Tibial nerve (tissue), 4 donors: ENCODE measurements at regions not wholly inside any gene's neighbourhood (a gene's known extent, or its start where the extent isn't known, plus 50 kb on each side); places are given as distances from the start of the nearest gene placed in this dataset.

Experiments used
- DNase-seq, 2 donors: peaks; one replicate each; pipeline ENCODE4 v3.0.0-alpha.2; 2019; ENCODE audit warnings: low spot score in 2 of 2
- H3K27ac ChIP-seq, 4 donors: fragments of 200-600 bp; sonication (generic) in 3 of 4; one replicate each; pipeline ENCODE4 v1.5.1; 2017 to 2019; ENCODE audit warnings: mild to moderate bottlenecking in 1 of 4
- H3K27me3 ChIP-seq, 2 donors: fragments of 200-600 bp; sonication (generic) in 1 of 2; one replicate each; pipeline versions ENCODE4 v1.5.1 to v1.6.0; 2017 to 2019
- H3K36me3 ChIP-seq, 3 donors: fragments of 200-600 bp; sonication (generic); one replicate each; pipeline ENCODE4 v1.5.1; 2018 to 2019
- H3K4me1 ChIP-seq, 4 donors: fragments of 200-600 bp; sonication (generic) in 3 of 4; one replicate each; pipeline ENCODE4 v1.5.1; 2017 to 2019
- H3K4me3 ChIP-seq, 4 donors: fragments of 200-600 bp; sonication (generic) in 3 of 4; one replicate each; pipeline ENCODE4 v1.5.1; 2017 to 2019; ENCODE audit warnings: mild to moderate bottlenecking in 1 of 4, moderate library complexity in 1 of 4
- H3K9me3 ChIP-seq, 4 donors: fragments of 200-600 bp; sonication (generic) in 3 of 4; one replicate each; pipeline ENCODE4 v1.5.1; 2017 to 2019
- CTCF ChIP-seq, 5 experiments: fragments of 200-600 bp in 3 of 5; fragments of 450-650 bp in 2 of 5; sonication (generic) in 3 of 5; IDR thresholded peaks; one replicate each; pipeline ENCODE4 v1.5.1; 2016 to 2019; ENCODE audit warnings: antibody characterized with exemption in 5 of 5, mild to moderate bottlenecking in 3 of 5, moderate library complexity in 2 of 5
- EP300 ChIP-seq, 2 donors: sonication (generic); formaldehyde crosslinking; IDR thresholded peaks; one replicate each; pipeline ENCODE4 v1.6.1; 2017; ENCODE audit warnings: antibody characterized with exemption in 2 of 2, mild to moderate bottlenecking in 1 of 2
- POLR2A ChIP-seq, 2 donors: fragments of 450-650 bp; IDR thresholded peaks; one replicate each; pipeline ENCODE4 v1.6.1; 2017; ENCODE audit warnings: antibody characterized with exemption in 2 of 2, mild to moderate bottlenecking in 2 of 2, moderate library complexity in 2 of 2
- WGBS, 2 donors: methylation state at CpG; one replicate each; pipeline ENCODE4 v1.1.5; 2018; 5-methylcytosine and 5-hydroxymethylcytosine counted together

- Histone ChIP-seq H3K4me1 (no peaks in the 10 kb centered on the region), H3K36me3 (no peaks in the 10 kb centered on the region), H3K27me3 (no peaks in the 10 kb centered on the region), H3K4me3 (no peak overlapping the region), H3K9me3 (peaks cover 0 to 22% (median 0%) of the 10 kb centered on the region in 4 donors), H3K27ac (no peak overlapping the region)
- no peak for DNase-seq
- TF ChIP-seq CTCF (IDR thresholded peaks at IDR 0.05) (no peak), POLR2A (IDR thresholded peaks at IDR 0.05) (no peak), EP300 (IDR thresholded peaks at IDR 0.05) (no peak)
- 81 to 87% methylated on average over 2 of the region's 2 CpGs for WGBS, 2 donors
Measured at GRCh38 chr13:90902255-90902654, 445.2 kb upstream of the MIR17HG start.

- Histone ChIP-seq H3K4me3 (no peak overlapping the region), H3K4me1 (no peaks in the 10 kb centered on the region), H3K36me3 (no peaks in the 10 kb centered on the region), H3K27me3 (no peaks in the 10 kb centered on the region), H3K9me3 (peaks cover 0 to 27% (median 0%) of the 10 kb centered on the region in 4 donors), H3K27ac (no peak overlapping the region)
- DNase-seq: no peak
- WGBS, 2 donors: 86 to 97% methylated on average over 1 of the region's 1 CpG
- no peak for TF ChIP-seq CTCF (IDR thresholded peaks at IDR 0.05)
- TF ChIP-seq EP300 (IDR thresholded peaks at IDR 0.05): no peak
- no peak for TF ChIP-seq POLR2A (IDR thresholded peaks at IDR 0.05)
Measured at GRCh38 chr13:90906554-90906953, 440.9 kb upstream of the MIR17HG start.

GRCh38 chr13:90908792-90909191 is 438.7 kb upstream of the MIR17HG start:
- 92 to 94% methylated on average over 2 of the region's 2 CpGs for WGBS, 2 donors
- DNase-seq: no peak
- no peak overlapping the region for H3K27ac ChIP-seq
- no peaks in the 10 kb centered on the region for H3K4me1 ChIP-seq
- TF ChIP-seq EP300 (IDR thresholded peaks at IDR 0.05) (no peak), CTCF (IDR thresholded peaks at IDR 0.05) (no peak), POLR2A (IDR thresholded peaks at IDR 0.05) (no peak)
- no peaks in the 10 kb centered on the region for H3K27me3 ChIP-seq
- H3K4me3 ChIP-seq: no peak overlapping the region
- H3K9me3 ChIP-seq: peaks cover 0 to 21% (median 0%) of the 10 kb centered on the region in 4 donors
- no peaks in the 10 kb centered on the region for H3K36me3 ChIP-seq

- WGBS, 2 donors: 51 to 56% methylated on average over 3 of the region's 3 CpGs
Measured at GRCh38 chr13:90910018-90910639, 437.4 kb upstream of the MIR17HG start.

More at GRCh38 chr13:90910018-90910639, 437.4 kb upstream of the MIR17HG start:
- Histone ChIP-seq H3K27me3 (no peaks in the 10 kb centered on the region), H3K4me1 (no peaks in the 10 kb centered on the region), H3K9me3 (peaks cover 0 to 21% (median 0%) of the 10 kb centered on the region in 4 donors), H3K27ac (no peak overlapping the region), H3K36me3 (no peaks in the 10 kb centered on the region), H3K4me3 (no peak overlapping the region)
- no peak for TF ChIP-seq CTCF (IDR thresholded peaks at IDR 0.05)
- no peak for TF ChIP-seq EP300 (IDR thresholded peaks at IDR 0.05)
- TF ChIP-seq POLR2A (IDR thresholded peaks at IDR 0.05): no peak
- DNase-seq: no peak
